ENCODE measurements at regions not wholly inside any gene's neighbourhood (a gene's known extent, or its start where the extent isn't known, plus 50 kb on each side); places are given as distances from the start of the nearest gene placed in this dataset.

DNA sequence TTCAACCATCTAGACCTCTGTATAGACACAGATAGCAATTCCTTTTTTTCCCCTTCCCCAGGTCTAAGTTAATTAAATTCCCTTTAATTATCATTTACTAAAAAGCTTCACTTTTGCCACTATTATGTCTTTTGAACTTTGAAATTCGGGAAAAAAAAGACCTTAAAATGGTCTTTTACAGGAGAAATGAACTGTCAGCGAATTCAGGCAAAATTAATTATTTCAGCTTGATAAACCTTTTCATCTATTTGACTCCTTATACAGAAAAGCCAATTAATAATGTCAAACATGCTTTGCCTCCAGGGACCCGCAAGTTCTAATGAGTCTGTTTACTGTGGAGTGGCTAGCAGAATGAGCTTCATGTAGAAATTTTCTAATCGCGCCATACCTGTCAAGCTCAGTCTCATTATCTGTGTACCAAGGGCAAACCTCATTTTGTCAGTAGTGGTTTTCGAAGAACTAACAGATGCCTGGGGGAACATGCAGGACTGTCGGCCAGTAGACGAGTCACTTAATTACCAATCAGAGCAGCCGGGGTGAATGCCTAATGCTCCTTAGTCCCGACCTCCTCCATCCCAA, 287.7 kb downstream of the INSIG2 start:
- Histone ChIP-seq H3K27me3 (ENCODE audit: control insufficient read depth in 4 of 4, insufficient read depth in 4 of 4, low read length in 3 of 4) (peaks cover 0 to 3% (median 0%) of the 10 kb centered on the region in 4 donors), H3K36me3 (ENCODE audit: control insufficient read depth in 4 of 4, insufficient read depth in 3 of 4, low read depth in 1 of 4, low read length in 3 of 4) (no peaks in the 10 kb centered on the region), H3K9ac (ENCODE audit: low read depth in 1 of 2, low read length in 2 of 2) (no peak overlapping the region), H3K9me3 (ENCODE audit: control insufficient read depth in 4 of 4, low read length in 3 of 4) (no peaks in the 10 kb centered on the region), H3K27ac (ENCODE audit: low read depth in 1 of 2, low read length in 2 of 2) (no peak overlapping the region), H3K4me3 (ENCODE audit: low read depth in 1 of 3, low read length in 3 of 3) (no peak overlapping the region), H3K4me1 (ENCODE audit: control insufficient read depth in 4 of 4, insufficient read depth in 4 of 4, low read length in 3 of 4) (no peaks in the 10 kb centered on the region)
- TF ChIP-seq NR2F2 (IDR thresholded peaks at IDR 0.05) (no peak), TAF1 (conservative IDR thresholded peaks at IDR 0.05) (no peak), YY1 (IDR thresholded peaks at IDR 0.05) (no peak), JUND (IDR thresholded peaks at IDR 0.05) (no peak), GABPA (IDR thresholded peaks at IDR 0.05 in 1 of 2, conservative IDR thresholded peaks at IDR 0.05 in 1 of 2) (no peak), HNF4A (conservative IDR thresholded peaks at IDR 0.05) (no peak), ZBTB33 (IDR thresholded peaks at IDR 0.05) (no peak), SP1 (IDR thresholded peaks at IDR 0.05) (no peak), HNF4G (IDR thresholded peaks at IDR 0.05) (no peak), ATF3 (IDR thresholded peaks at IDR 0.05) (no peak), RAD21 (IDR thresholded peaks at IDR 0.05) (no peak), RXRA (IDR thresholded peaks at IDR 0.05) (no peak), FOXA2 (IDR thresholded peaks at IDR 0.05) (no peak), FOXA1 (IDR thresholded peaks at IDR 0.05) (no peak)
- WGBS, result 87% methylated on average over 10 of the region's 10 CpGs
- no peak for DNase-seq (ENCODE audit: low spot score)

- no peaks in the 10 kb centered on the region for H3K36me3 ChIP-seq (ENCODE audit: control insufficient read depth in 4 of 4, insufficient read depth in 3 of 4, low read depth in 1 of 4, low read length in 3 of 4)
- H3K4me3 ChIP-seq (ENCODE audit: low read depth in 1 of 3, low read length in 3 of 3), result no peak overlapping the region
- H3K27ac ChIP-seq (ENCODE audit: low read depth in 1 of 2, low read length in 2 of 2), result no peak overlapping the region
- no peaks in the 10 kb centered on the region for H3K4me1 ChIP-seq (ENCODE audit: control insufficient read depth in 4 of 4, insufficient read depth in 4 of 4, low read length in 3 of 4)
- DNase-seq (ENCODE audit: low spot score), result no peak
- H3K27me3 ChIP-seq (ENCODE audit: control insufficient read depth in 4 of 4, insufficient read depth in 4 of 4, low read length in 3 of 4), result peaks cover 0 to 3% (median 0%) of the 10 kb centered on the region in 4 donors
- no peak overlapping the region for H3K9ac ChIP-seq (ENCODE audit: low read depth in 1 of 2, low read length in 2 of 2)
- 75% methylated on average over 4 of the region's 4 CpGs for WGBS
- no peak for TF ChIP-seq GABPA (IDR thresholded peaks at IDR 0.05 in 1 of 2, conservative IDR thresholded peaks at IDR 0.05 in 1 of 2)
- no peak for TF ChIP-seq CTCF (IDR thresholded peaks at IDR 0.05; ENCODE audit: low read depth, low read length, missing input control)
- no peak for TF ChIP-seq MAX (IDR thresholded peaks at IDR 0.05)
- TF ChIP-seq HNF4G (IDR thresholded peaks at IDR 0.05), result no peak
- no peak for TF ChIP-seq SP1 (IDR thresholded peaks at IDR 0.05)
- no peak for TF ChIP-seq ZBTB33 (IDR thresholded peaks at IDR 0.05)
- no peak for TF ChIP-seq FOXA2 (IDR thresholded peaks at IDR 0.05)
- no peak for TF ChIP-seq RXRA (IDR thresholded peaks at IDR 0.05)
- no peak for TF ChIP-seq REST (IDR thresholded peaks at IDR 0.05)
- no peak for TF ChIP-seq TAF1 (conservative IDR thresholded peaks at IDR 0.05)
- TF ChIP-seq YY1 (IDR thresholded peaks at IDR 0.05), result no peak
- no peak for TF ChIP-seq ATF3 (IDR thresholded peaks at IDR 0.05)
- no peak for TF ChIP-seq FOXA1 (IDR thresholded peaks at IDR 0.05)
- no peak for TF ChIP-seq EGR1 (IDR thresholded peaks at IDR 0.05; ENCODE audit: low read depth in 2 of 2)
- TF ChIP-seq HNF4A (conservative IDR thresholded peaks at IDR 0.05), result no peak
- no peak for TF ChIP-seq NR2F2 (IDR thresholded peaks at IDR 0.05)
- H3K9me3 ChIP-seq (ENCODE audit: control insufficient read depth in 4 of 4, low read length in 3 of 4), result no peaks in the 10 kb centered on the region
Measured at GRCh38 chr2:118374974-118375755, 286.9 kb downstream of the INSIG2 start.

All from liver (tissue), 8 donors.